HCT116 (cell line): ENCODE measurements at regions not wholly inside any gene's neighbourhood (a gene's known extent, or its start where the extent isn't known, plus 50 kb on each side); places are given as distances from the start of the nearest gene placed in this dataset.

Experiments used
- ATAC-seq: fragments of 200-7000 bp; cut with Tn5 transposase; 2 replicates; pipeline ENCODE4 v1.9.1; 2020; ENCODE audit warnings: mild to moderate bottlenecking, moderate library complexity
- BruUV-seq: library from RNA; stranded (reverse); fragments of 400-500 nt; replicated peaks from 2 replicates; lab custom pipeline; 2021; lab: Mats Ljungman, UMichigan
- CTCF ChIA-PET: fragments of 300-600 bp; sonication (Branson Sonifier 250); formaldehyde crosslinking; loops from one replicate; lab custom pipeline; 2021; ENCODE audit warnings: antibody characterized with exemption; lab: Charles Lee
- POLR2A ChIA-PET: fragments of 300-600, 350-600 bp; sonication (Branson Sonifier 250); formaldehyde crosslinking; loops from one replicate; lab custom pipeline; 2021; ENCODE audit warnings: antibody characterized with exemption; lab: Charles Lee
- RAD21 ChIA-PET, 2 experiments: fragments of 300-600 bp; sonication (Branson Sonifier 250); formaldehyde crosslinking; loops; one replicate each; lab custom pipeline; 2023; ENCODE audit warnings: low total read pairs in 2 of 2; ENCODE audit not compliant: uncharacterized antibody in 2 of 2, unreplicated experiment in 2 of 2, low non-redundant PET in 1 of 2; lab: Charles Lee
- DNase-seq: peaks from one replicate; pipeline ENCODE4 v3.0.0-alpha.2; 2010; ENCODE audit warnings: low read depth, low spot score
- H2AFZ ChIP-seq: fragments of 200-600 bp; shearing (Covaris generic), sonication (generic); 2 replicates; pipeline ENCODE4 v1.6.1; 2017; ENCODE audit warnings: low read depth, mixed run types, mixed read lengths, antibody characterized with exemption, low read length; ENCODE audit not compliant: poor library complexity, severe bottlenecking
- H3K27ac ChIP-seq: 2 replicates; pipeline ENCODE4 v1.5.1; 2012; ENCODE audit warnings: low read depth, low read length
- H3K27me3 ChIP-seq: fragments of 200-600 bp; sonication (generic); 2 replicates; pipeline ENCODE4 v1.6.1; 2016; ENCODE audit warnings: mixed run types, low read length, mixed read lengths; ENCODE audit not compliant: insufficient read depth
- H3K36me3 ChIP-seq, 2 experiments: fragments of 200-500 bp in 1 of 2; fragments of 200-600 bp in 1 of 2; sonication (Bioruptor generic) in 1 of 2; sonication (generic) in 1 of 2; 2 replicates each; pipeline versions ENCODE4 v1.5.1 to v1.6.1; 2014 to 2016; ENCODE audit warnings: low read length in 2 of 2, inconsistent platforms in 1 of 2, mixed read lengths in 1 of 2, mixed run types in 1 of 2; ENCODE audit not compliant: insufficient read depth in 2 of 2, control insufficient read depth in 1 of 2
- H3K4me1 ChIP-seq, 2 experiments: fragments of 200-600 bp in 1 of 2; sonication (generic) in 1 of 2; 2 replicates each; pipeline versions ENCODE4 v1.5.1 to v1.6.1; 2012 to 2017; ENCODE audit warnings: low read length in 2 of 2, inconsistent platforms in 1 of 2, mild to moderate bottlenecking in 1 of 2, mixed read lengths in 1 of 2, mixed run types in 1 of 2, moderate library complexity in 1 of 2; ENCODE audit not compliant: insufficient read depth in 2 of 2, control insufficient read depth in 1 of 2
- H3K4me2 ChIP-seq: fragments of 200-600 bp; sonication (generic); 2 replicates; pipeline ENCODE4 v1.6.1; 2017; ENCODE audit warnings: mixed run types, low read length, mixed read lengths
- H3K4me3 ChIP-seq, 2 experiments: fragments of 200-600 bp in 1 of 2; sonication (generic) in 1 of 2; replicated peaks in 1 of 2; 2 replicates each; pipeline ENCODE4 v1.5.1; 2011 to 2016; ENCODE audit warnings: low read length in 2 of 2, control low read depth in 1 of 2, low read depth in 1 of 2, mild to moderate bottlenecking in 1 of 2, mixed read lengths in 1 of 2, mixed run types in 1 of 2
- H3K79me2 ChIP-seq: fragments of 200-600 bp; sonication (generic); 2 replicates; pipeline ENCODE4 v1.6.1; 2017; ENCODE audit warnings: mild to moderate bottlenecking, mixed run types, low read length, moderate library complexity, mixed read lengths; ENCODE audit not compliant: insufficient read depth
- H3K9ac ChIP-seq: fragments of 200-600 bp; sonication (generic); 2 replicates; pipeline ENCODE4 v1.6.1; 2016; ENCODE audit warnings: low read length, mixed read lengths
- H3K9me2 ChIP-seq: fragments of 200-600 bp; sonication (generic), shearing (Covaris generic); 2 replicates; pipeline ENCODE4 v1.6.1; 2017; ENCODE audit warnings: mixed run types, mild to moderate bottlenecking, moderate library complexity; ENCODE audit not compliant: insufficient read depth
- H3K9me3 ChIP-seq, 2 experiments: fragments of 200-500 bp in 1 of 2; fragments of 200-600 bp in 1 of 2; sonication (Bioruptor generic) in 1 of 2; sonication (generic) in 1 of 2; 2 replicates each; pipeline ENCODE4 v1.6.1; 2014 to 2017; ENCODE audit warnings: low read length in 2 of 2, mixed read lengths in 2 of 2, inconsistent platforms in 1 of 2, low read depth in 1 of 2, mild to moderate bottlenecking in 1 of 2, mixed run types in 1 of 2, moderate library complexity in 1 of 2; ENCODE audit not compliant: control insufficient read depth in 1 of 2, insufficient read depth in 1 of 2
- H4K20me1 ChIP-seq: fragments of 200-600 bp; sonication (generic), shearing (Covaris generic); 2 replicates; pipeline ENCODE4 v1.6.1; 2017; ENCODE audit warnings: mixed run types, mild to moderate bottlenecking, moderate library complexity; ENCODE audit not compliant: insufficient read depth
- EGR1 ChIP-seq: IDR thresholded peaks from 2 replicates; pipeline ENCODE4 v1.6.1; 2012; ENCODE audit warnings: low read depth
- ELF1 ChIP-seq: IDR thresholded peaks from 2 replicates; pipeline ENCODE4 v1.6.1; 2012; ENCODE audit warnings: low read depth, borderline replicate concordance
- RAD21 ChIP-seq: IDR thresholded peaks from 2 replicates; pipeline ENCODE4 v1.6.1; 2012; ENCODE audit warnings: low read depth, mild to moderate bottlenecking
- intact Hi-C: fragments of 100-400 bp; cut with micrococcal nuclease; formaldehyde crosslinking; loops from 2 replicates; pipeline ENCODE4 v1.10.0; 2022
- TF ChIP-seq, protein P1 (sequence below): IDR thresholded peaks from 2 replicates; pipeline ENCODE4 v1.6.1; 2012
- TF ChIP-seq, protein P2 (sequence below): IDR thresholded peaks from 2 replicates; pipeline ENCODE4 v1.6.1; 2012
- TF ChIP-seq, protein P3 (sequence below), 3 experiments: fragments of 200-600 bp in 1 of 3; sonication (generic) in 1 of 3; IDR thresholded peaks in 2 of 3; conservative IDR thresholded peaks in 1 of 3; 2 replicates each; pipeline ENCODE4 v1.5.1; 2012 to 2017; ENCODE audit warnings: low read depth in 2 of 3, low read length in 2 of 3, antibody characterized with exemption in 1 of 3, borderline replicate concordance in 1 of 3, control low read depth in 1 of 3, mild to moderate bottlenecking in 1 of 3, mixed read lengths in 1 of 3, mixed run types in 1 of 3, moderate library complexity in 1 of 3; ENCODE audit not compliant: insufficient read depth in 1 of 3

DNA sequence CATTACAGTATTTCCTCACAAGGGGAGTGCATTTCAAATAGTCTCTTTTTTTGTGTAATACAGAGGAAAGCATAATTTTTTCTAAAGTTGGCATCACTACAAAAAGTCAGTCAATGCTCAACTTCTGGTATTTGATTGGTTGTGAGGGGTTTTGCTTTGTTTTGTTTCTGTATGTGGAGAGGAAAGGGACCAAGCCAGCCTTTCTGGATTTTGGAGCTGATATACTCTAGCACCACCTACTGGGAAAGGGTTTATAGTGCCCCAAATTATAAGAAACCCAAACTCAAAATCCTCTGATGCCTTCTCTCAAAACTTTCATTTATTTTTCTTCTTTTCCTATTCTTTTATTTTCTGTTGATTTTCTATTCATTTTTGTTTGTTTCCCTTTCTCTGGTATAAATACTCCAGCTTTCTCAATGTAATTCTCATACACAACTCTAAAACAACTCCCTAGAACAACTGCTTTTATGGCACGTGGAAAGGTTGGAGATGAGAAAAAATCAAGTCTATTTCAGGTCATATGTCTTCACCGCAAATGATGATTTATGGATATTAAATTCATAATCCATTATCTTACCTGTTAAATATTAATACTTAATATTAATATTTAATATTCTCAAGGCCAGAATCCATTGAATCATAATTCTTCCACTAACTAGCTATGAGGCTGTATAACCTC, 69.5 kb upstream of the ANXA1 start:
- no peaks in the 10 kb centered on the region; the same call in 1 of the 2 replicates for H3K9me2 ChIP-seq
- H4K20me1 ChIP-seq: no peaks in the 10 kb centered on the region
- DNase-seq (peak; percentile 41), ATAC-seq (peak; percentile 68)
- RAD21 ChIA-PET: no interaction called here
- no peaks in the 10 kb centered on the region for H3K9me3 ChIP-seq
- BruUV-seq: no TSS peak
- H3K36me3 ChIP-seq: no peaks in the 10 kb centered on the region
- no peak overlapping the region for H3K27ac ChIP-seq
- intact Hi-C loops: loop anchor here (2.0 to 5.0 kb wide), 2 partner anchors 211 to 225 kb away; no protein-coding TSS in a partner anchor
- POLR2A ChIA-PET: interaction anchor here (1.3 kb wide), 1 partner anchor 224 kb away, joined by 4 read pairs; no protein-coding TSS in a partner anchor
- TF ChIP-seq, protein P1, sequence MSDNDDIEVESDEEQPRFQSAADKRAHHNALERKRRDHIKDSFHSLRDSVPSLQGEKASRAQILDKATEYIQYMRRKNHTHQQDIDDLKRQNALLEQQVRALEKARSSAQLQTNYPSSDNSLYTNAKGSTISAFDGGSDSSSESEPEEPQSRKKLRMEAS: no peak
- no peak for TF ChIP-seq ELF1
- TF ChIP-seq, protein P2, sequence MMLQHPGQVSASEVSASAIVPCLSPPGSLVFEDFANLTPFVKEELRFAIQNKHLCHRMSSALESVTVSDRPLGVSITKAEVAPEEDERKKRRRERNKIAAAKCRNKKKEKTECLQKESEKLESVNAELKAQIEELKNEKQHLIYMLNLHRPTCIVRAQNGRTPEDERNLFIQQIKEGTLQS: no peak
- TF ChIP-seq, protein P3, sequence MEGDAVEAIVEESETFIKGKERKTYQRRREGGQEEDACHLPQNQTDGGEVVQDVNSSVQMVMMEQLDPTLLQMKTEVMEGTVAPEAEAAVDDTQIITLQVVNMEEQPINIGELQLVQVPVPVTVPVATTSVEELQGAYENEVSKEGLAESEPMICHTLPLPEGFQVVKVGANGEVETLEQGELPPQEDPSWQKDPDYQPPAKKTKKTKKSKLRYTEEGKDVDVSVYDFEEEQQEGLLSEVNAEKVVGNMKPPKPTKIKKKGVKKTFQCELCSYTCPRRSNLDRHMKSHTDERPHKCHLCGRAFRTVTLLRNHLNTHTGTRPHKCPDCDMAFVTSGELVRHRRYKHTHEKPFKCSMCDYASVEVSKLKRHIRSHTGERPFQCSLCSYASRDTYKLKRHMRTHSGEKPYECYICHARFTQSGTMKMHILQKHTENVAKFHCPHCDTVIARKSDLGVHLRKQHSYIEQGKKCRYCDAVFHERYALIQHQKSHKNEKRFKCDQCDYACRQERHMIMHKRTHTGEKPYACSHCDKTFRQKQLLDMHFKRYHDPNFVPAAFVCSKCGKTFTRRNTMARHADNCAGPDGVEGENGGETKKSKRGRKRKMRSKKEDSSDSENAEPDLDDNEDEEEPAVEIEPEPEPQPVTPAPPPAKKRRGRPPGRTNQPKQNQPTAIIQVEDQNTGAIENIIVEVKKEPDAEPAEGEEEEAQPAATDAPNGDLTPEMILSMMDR (IDR thresholded peaks at IDR 0.05 in 2 of 3, conservative IDR thresholded peaks at IDR 0.05 in 1 of 3; ENCODE audit: borderline replicate concordance in 1 of 3, insufficient read depth in 1 of 3, low read depth in 2 of 3, low read length in 2 of 3): peak; percentile 57 to 78 (median 78); a peak in 5 of 6 replicates
- peak; percentile 73 for TF ChIP-seq RAD21
- TF ChIP-seq EGR1: no peak
- H3K4me3 ChIP-seq: no peak overlapping the region
- CTCF ChIA-PET: interaction anchor here (0.8 to 5.2 kb wide), 14 partner anchors 9 to 224 kb away, joined by 3 to 46 read pairs (median 4); no protein-coding TSS in a partner anchor
- H3K4me2 ChIP-seq: no peak overlapping the region
- peaks cover 5 to 12% of the 10 kb centered on the region in 2 experiments; a peak in 3 of 4 replicates for H3K4me1 ChIP-seq
- no peaks in the 10 kb centered on the region for H3K79me2 ChIP-seq
- peak overlapping the region; percentile 36 for H2AFZ ChIP-seq
- H3K9ac ChIP-seq: no peak overlapping the region
- no peaks in the 10 kb centered on the region for H3K27me3 ChIP-seq
